GM21825 (cell line): ENCODE measurements at regions not wholly inside any gene's neighbourhood (a gene's known extent, or its start where the extent isn't known, plus 50 kb on each side); places are given as distances from the start of the nearest gene placed in this dataset.

Experiments used
- ATAC-seq: cut with Tn5 transposase; IDR thresholded peaks from one replicate; pipeline ENCODE4 v1.9.1; 2021; ENCODE audit warnings: mild to moderate bottlenecking, moderate library complexity; ENCODE audit not compliant: unreplicated experiment

- ATAC-seq = no peak
These were observed 204.5 kb downstream of the SNX18 start for GRCh38 chr5:54721951-54722654.

GRCh38 chr5:54721116-54721515 lies 203.6 kb downstream of the SNX18 start:
- ATAC-seq = no peak

DNA sequence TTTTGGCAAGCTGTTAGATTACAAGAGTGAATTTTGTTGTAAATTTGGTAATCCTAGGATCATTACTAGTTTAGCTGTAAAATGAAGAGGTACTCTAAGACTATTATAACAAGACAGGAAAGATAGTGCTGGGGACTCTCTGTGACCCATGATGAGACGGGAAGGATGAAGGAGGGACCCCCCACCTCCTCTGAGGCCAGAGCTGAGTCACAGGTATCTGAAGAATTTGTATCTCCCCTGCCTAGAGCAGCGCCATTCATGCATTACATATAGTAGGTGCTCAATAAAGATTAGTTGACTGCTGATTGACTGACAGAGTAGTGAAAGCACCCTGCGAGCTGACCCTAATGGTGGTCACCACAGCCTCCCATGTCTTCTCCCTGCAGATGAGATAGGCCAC lies 202.8 kb downstream of the SNX18 start:
- ATAC-seq = no peak

DNA sequence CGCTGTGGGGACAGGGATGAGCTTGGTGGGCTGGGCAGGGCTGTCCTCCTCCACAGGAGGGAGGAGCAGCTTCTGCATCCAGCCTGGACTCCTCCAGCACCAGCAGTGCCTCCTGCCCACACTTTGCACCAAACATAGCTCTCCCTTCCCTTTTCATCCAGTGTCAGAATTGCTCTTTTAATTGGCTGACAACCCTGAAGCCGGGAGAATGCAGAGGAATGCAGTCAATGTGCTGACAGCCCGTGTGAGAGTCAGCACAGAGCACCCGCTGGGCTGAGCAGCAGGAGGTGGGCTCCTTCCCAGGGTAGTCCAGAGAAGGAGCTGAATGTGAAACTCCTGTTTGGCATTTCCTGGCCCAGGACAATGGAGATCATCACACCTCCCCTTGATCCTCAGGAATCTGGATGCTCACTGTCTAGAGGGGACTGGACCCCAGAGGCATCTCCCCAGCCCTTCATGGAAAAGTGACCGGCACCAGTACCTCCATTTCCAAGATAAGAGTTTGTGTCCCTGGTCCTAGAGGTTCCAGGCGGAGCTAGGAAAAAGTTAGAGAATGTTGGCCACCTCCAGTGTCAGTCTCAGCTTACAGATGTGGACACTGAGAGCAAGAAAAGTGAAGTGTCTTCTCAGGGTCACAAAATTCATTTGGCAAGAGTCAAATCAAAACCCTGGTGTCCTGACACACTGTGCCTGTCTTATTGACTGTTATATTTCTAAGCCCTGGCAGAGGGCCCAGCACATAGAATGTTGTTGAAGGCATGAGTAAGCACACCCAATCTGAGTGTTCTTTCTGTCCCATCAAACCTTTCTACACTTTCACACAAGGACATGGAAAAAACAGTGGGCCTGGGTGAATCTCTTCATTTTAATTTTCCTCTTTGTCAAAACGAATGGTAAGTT lies 202.1 kb downstream of the SNX18 start:
- no peak for ATAC-seq

GRCh38 chr5:54718656-54719055 lies 201.1 kb downstream of the SNX18 start:
- no peak for ATAC-seq

GRCh38 chr5:54717870-54718269 lies 200.3 kb downstream of the SNX18 start:
- ATAC-seq = no peak

- ATAC-seq = no peak
These were observed 199.9 kb downstream of the SNX18 start for GRCh38 chr5:54717459-54717858.

DNA sequence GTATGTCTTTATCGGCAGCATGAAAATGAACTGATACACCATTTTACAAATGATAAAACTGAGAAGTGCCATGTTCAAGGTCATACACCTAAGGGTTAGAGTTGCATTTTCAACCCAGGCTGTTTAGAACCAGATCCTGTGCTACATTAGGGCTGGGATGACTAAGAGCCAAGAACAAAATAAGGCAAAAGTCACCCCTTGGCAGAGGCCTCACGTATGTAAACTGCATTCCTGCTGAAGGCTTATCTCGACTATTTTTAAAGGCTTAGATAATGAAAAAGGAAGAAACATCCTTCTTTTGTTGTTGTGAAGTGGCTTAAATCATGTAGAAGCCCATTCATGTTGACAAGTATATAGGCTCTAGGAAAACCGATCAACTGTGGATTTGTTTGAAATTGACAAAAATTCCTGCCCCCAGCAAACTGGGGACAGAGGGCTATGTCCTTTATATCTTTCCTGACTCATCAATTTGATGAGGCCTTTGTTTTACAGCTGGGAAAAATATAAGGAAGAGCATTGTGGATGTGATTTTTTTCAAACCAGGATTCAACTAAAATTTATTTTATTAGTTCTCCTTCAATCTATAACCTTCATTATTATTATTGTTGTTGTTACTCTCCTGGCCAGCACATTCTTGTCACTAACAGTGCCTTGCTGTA lies 196.5 kb downstream of the SNX18 start:
- ATAC-seq = no peak

DNA sequence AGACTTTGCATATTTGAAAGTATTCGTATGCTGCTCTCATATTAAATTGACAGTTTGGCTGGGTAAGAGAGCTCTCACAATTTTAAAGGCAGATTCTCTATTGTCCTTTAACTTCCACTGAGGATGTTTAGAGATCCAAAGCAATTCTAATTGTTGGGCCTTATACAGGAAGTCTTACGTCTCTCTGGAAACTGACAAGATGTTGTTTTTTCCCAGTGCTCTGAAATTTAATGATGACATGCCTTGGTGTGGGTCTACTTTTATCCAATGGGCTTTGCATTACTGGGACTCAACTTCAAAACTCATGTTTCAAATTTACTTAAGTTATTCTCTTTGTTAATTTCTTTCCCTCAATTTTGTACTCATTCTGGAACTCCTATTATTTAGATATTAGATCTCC lies 191.5 kb downstream of the SNX18 start:
- no peak for ATAC-seq

DNA sequence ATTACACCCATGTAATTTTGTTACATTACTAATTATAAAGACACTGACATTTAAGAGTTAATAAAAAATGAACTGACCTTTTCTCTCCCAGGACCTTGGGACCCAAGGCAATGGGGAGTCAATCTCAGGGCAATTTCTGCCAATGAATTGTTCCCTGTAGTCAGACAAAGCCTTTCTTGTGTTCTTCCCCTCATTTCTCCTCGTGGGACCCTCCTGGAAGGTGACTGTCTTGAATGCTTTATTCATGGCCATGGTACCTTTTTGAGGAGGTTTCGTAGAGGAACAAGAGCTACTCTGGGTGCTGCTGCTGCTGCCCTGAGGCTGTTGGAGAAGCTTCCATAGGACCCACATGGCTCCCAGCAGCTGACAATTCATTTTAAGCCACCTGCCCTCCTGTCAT lies 190.3 kb downstream of the SNX18 start:
- ATAC-seq = no peak

DNA sequence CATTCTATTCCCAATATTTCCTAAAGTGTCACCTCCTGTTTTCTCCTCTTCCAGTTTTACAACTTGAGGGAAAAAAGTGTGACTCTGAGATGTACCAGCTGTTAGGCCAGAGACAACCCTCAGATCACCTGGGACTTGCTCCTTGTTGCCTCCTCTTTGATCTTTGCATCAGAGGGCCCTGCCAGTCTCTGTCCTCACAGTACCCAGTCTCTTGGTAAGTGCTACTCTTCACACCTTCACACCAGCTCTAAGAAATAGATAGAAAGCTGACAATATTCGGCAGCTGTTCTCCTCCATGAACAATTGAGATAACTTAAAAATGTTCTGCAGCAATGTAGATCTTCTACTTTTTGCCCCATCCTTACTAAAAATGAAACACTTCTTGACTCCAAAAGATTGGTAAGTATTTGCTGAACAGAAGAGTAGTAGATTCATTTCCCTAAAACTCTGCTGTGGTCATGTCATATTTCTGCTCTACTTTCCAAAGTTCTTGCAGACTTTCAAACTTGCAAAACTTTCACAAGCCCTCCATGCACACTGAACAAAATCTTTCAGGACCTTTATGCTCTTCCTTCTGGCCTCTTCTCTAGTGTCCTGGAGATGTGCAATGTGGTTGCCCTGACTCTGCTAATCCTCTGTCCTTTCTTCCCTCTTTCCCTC lies 188.6 kb downstream of the SNX18 start:
- no peak for ATAC-seq

DNA sequence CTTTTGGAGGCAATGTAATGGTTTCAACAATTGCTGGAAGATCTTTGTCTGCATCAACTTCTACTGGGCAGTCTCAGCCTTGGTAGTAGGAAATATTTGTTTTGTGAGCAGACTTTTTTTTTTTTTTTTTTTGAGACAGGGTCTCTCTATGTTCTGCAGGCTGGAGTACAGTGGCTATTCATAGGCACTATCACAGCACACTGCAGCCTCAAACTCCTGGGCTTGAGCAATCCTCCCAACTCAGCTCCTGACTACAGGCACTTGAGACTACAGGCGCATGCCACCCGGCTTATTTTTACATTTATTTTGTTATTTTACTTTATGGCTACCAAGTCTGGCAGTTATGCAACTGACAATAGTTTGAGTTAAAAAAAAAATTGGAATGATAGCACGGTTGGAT lies 187.3 kb downstream of the SNX18 start:
- no peak for ATAC-seq

GRCh38 chr5:54704333-54704732 lies 186.8 kb downstream of the SNX18 start:
- no peak for ATAC-seq

DNA sequence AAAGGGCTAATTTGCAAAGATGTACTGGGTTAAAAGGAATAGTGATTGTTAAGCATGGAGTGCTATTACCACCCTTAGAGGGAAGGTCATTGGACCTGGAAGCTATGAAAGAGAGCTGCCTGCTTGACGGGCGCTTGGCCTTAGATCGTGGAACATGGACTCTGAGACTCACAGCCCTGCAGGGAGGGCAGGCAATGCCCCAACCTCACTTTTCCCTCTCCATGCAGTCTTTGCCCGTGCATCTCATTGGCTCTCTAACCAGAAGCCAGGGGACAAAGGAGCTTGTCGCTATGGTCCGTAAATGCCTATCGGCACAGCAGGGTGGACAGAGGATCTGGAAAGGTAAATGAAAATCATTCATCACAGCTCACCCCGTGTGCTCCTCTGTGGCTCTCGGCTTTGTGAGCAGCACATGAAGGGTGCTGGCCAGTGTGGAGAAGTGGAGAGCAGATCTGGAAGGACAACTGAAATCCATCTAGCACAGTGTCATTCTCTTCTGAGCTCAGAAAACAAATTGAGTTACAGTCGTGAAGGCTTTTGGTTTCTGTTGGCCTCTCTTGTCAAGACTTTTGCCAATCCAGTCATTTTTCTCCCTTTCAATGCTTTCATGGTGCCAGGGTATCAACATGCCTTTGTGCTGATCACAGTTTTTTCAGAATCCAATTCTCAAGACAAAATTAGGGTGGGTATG lies 186.2 kb downstream of the SNX18 start:
- no peak for ATAC-seq

- no peak for ATAC-seq
These were observed 185.6 kb downstream of the SNX18 start for GRCh38 chr5:54703133-54703532.

DNA sequence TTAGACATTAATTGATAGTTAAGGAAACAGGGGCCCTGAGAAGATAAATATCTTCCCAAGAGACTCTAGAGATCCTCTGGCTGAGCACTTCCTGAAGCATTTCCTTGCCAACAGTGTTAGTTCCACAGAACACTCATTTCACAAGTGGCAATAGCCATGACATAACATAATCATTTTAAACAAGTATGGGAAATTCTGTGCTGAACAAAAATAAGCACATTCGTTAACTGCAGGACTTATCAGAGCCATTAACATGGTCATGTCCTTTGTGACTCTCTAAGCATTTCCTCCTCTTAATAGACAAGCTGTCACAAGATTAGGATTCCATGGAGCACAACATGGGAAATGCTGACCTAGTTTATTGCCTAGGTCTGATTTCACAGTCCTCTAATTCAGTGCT lies 184.9 kb downstream of the SNX18 start:
- ATAC-seq = no peak

DNA sequence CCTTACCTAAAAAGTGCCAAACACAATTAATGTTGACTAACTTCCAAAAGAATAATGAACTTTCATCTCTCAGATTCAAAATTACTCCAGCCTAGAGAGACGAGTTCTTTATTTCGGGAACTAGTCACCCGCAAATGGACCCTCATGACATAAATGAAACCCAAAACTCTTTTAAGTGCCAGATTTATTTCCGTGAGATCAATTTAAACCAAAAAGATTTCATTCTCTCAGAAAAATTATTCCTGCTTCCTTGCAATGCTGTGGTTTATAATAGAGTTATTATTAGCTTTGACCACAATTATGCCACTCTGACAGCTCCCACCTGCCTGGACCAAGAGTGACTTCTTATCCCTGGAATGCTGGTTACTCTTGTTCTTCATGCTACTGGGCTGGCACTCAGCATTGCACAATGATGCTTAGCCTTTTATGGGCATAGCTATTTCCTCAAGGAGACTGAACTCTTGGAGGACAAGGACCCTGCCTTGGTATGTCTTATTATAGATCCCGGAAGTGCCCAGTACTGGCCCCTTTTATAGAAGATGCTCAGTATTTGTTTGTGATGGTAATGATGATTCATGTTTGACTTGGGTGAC lies 183.5 kb downstream of the SNX18 start:
- no peak for ATAC-seq

GRCh38 chr5:54696931-54697330 lies 179.4 kb downstream of the SNX18 start:
- no peak for ATAC-seq

GRCh38 chr5:54696346-54696745 lies 178.8 kb downstream of the SNX18 start:
- ATAC-seq = no peak
